ENCODE measurements at regions not wholly inside any gene's neighbourhood (a gene's known extent, or its start where the extent isn't known, plus 50 kb on each side); places are given as distances from the start of the nearest gene placed in this dataset.

GRCh38 chr4:17098996-17099395, 200.6 kb upstream of the LDB2 start:
- TF ChIP-seq CTCF (conservative IDR thresholded peaks at IDR 0.05 in 1 of 2, IDR thresholded peaks at IDR 0.05 in 1 of 2; ENCODE audit: extremely low read depth in 1 of 2, insufficient read depth in 1 of 2, low read depth in 1 of 2, low read length in 2 of 2), result no peak
- TF ChIP-seq EZH2 (IDR thresholded peaks at IDR 0.05; ENCODE audit: borderline replicate concordance, low read length), result no peak

All from mammary epithelial cell (primary cell).